NCI-H226 (cell line): ENCODE measurements at regions not wholly inside any gene's neighbourhood (a gene's known extent, or its start where the extent isn't known, plus 50 kb on each side); places are given as distances from the start of the nearest gene placed in this dataset.
"Not testable (repeated sequence)": the region's sequence is repeated elsewhere in the genome, so short reads cannot be mapped to it uniquely, and the experiment has no call there.

Source experiments
- DNase-seq: peaks from one replicate; pipeline ENCODE4 v3.0.0-alpha.2; 2015

DNA sequence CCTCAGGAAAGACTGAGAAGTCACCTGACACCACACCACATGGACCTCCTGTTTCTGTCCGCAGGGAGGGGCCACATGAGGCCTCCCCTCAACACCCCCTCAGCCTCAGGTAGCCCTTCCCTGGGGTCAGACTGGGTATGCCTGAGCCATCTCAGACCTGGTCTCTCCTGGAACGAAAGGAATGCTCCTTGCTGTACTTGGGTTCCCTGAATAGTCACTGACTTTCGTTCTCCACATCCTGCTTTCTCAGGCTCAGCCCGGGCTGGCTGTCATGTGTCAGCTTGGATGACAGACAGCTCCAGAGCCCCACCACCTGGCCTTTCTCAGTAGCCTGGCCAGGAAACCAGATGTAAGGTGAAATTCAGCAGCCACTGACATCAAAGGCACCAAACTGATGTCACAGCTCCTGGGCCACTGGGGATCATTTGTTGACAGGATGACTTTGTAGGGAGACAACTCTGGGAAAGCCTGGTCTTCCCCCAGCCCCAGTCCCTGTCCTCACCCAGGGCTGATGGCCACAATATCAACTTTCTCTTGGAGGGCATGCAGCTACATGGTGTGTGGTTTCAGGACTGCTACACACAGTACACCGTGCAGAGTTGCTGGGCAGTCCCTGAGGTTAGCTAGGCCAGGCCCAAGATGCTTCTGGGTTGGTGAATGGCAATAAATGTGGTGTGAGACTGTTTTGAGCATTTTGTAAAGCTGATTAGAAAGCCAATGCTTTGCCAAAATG, 141.4 kb upstream of the MRPS22 start:
- DNase-seq, result no peak

DNA sequence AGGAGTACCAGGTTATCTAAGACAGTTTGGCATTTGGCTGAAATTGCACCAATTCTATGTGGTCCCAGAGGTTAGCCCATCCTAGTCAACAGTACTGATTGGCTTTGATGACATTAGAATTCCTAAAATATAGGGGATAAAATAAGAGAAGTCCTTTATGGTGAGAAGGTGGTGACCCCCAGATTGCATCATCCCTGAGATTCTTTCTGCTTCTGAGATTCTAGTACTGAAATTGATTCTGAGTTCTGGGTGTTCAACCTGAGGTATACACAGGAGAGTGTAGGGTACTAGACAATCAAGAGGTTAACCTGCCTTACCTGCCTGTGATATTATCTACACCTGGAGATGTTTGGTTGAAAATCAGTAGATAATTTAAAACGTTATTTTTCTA, 140.9 kb upstream of the MRPS22 start:
- DNase-seq, result no peak

DNA sequence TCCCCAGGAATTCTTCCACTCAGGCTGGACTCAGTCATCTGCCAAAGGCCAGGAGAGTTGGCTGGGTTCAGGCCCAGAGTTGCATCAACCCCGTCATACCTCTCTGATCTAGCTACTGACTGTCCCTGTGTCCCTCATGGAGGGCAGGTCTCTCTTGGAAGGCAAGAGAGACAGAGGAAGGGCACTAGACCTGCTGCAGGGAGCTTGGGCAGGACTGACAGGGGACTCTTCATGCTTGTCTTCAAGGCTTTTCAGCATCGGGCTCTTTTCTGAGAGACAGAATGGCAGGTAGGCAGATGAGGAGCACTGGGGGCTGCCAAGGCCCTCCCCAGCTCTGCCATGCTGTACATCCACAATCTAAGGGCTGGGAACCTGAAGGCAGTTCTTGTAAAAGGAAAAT, 140.1 kb upstream of the MRPS22 start:
- no peak for DNase-seq

DNA sequence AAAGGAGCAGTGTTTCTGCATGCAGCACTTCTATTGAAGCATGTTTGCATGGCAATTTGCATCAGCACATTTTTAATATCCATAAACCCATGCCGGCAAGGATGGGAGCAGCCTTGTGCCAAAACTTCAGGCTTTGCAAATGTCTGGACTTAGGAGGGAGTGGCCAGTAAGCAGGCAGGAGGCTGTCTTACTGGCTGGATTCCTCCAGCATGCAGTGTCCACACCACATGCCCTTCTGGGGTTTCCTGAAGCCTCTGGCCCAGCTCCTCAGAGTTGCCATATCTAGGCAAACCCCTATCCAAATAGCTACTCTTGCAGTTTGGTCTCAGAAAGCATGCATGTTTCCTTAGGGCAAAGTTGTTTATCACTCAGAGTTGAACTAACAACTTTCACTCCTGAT, 139.1 kb upstream of the MRPS22 start:
- no peak for DNase-seq

DNA sequence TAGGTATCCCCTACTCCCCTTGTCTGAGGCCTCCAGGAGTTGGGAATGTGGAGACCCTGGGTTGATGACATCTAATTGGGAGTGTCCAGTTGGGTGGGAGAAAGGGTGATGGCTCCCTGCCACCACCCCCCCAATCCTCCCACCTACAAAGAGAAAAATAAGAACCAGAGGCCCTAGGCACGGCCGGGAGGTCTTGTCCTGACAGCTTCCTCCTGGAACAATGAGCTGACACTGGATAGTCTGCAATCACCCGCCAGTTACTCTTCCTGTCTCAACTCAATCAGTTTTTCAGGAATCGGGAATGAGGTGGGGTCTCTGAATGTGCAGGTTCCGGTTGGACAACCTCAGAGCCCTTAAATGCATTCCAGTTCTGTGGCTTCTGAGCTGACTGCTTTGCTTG, 129.9 kb upstream of the MRPS22 start:
- no peak for DNase-seq

GRCh38 chr3:139216958-139217357, 126.9 kb upstream of the MRPS22 start:
- DNase-seq, result no peak

- DNase-seq, result no peak
Observed at GRCh38 chr3:139217633-139218032, 126.2 kb upstream of the MRPS22 start.

DNA sequence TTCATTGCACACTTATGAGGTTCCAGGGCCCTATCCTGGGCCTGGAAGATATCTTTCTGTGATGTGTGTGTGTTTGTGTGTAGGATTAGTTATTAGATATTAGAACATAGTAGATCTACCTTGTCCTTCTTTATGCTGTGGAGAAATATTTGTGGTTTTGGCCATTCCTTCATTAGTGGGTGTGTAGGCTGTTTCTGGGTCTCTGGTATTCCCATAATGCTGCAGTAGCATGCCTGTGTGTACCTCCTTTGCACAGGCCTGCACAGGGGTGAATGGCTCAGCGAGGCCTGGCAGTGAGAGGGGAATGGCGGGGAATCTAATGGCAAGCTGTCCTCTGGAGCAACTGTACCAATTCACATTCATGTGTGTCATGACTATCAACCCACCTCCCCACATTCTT, 125.8 kb upstream of the MRPS22 start:
- DNase-seq, result peak; percentile 19

DNA sequence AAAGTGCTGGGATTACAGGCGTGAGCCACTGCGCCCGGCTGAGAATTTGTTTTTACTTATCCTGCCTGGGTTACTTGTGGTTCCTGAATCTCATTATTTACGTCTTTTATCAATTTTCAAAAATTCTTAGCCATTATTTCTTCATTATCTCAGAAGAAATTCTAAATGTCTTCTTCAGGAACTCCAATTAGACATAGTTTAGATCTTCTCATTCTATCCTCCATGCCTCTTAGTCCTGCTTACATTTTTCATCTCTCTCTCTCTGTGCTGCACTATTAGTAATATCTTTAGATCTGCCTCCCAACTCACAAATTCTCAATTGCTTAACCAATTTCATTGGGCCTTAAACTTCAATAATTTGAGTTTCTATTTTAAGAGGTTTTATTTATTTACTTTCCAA, 124.4 kb upstream of the MRPS22 start:
- DNase-seq, result no peak

DNA sequence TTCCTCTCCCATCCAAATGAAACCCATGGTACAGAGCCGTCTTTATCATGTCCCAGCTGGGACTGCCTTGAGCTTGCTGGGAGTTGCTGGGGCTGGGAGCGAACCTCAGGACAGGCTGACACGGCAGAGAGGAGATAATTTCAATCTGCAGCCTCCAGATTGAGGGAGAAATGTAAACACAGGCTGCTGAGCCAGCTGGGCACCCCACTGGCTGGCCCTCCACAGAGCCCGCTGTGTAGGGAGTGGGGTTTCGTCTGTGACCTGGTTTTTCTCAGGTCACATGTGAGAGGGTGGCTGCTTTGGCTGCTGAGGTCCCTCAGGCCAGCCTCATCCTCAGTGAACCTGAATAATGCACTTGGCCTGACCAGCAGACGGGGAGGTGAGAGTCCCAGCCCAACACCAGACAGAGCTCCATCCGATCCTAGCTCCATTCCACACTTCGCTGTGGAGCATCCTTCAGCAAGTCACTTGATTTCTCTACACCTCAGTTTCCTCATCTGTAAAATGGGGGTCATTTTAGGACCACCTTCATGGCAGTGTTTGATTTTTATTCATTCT, 121.6 kb upstream of the MRPS22 start:
- no peak for DNase-seq

- no peak for DNase-seq
Observed at GRCh38 chr3:139225548-139225947, 118.3 kb upstream of the MRPS22 start.

DNA sequence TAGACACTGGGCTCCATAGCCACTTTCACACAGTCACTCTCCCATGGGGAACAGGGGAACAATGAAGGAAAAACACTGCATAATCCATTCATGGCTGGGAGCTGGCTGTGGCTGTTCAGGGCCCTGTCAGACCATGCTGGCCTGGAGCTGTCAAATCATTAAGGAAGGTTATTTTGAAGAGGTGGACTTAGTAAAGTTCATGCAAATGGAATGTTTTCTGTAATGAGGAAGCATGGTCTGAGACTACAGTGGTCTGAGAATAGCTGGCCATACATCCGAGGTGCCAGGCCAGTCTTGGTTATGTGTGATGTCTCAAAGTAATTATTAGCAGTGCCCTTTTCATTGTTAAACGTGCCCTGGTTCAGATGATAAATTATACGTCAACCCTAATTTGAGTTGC, 117.1 kb upstream of the MRPS22 start:
- DNase-seq, result no peak

DNA sequence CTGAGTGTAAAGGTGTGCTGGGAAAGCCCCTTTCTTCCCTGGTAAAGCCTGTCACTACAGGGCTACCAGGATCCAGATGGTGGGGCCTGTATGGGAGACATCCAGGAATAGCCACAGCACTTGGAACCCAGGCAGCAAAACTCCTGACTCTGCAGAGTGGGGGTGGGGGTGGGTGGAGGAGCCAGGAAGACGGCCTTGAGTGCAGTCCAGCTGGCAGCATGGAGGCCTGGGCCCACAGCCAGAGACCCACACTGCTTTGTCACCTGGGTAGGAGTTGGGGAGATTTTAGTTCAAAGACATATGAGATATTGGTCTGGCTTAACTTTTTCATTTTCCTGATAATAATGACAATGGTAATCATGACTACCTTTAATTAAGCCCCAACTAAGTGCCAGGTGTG, 116.7 kb upstream of the MRPS22 start:
- no peak for DNase-seq

GRCh38 chr3:139227827-139228226, 116.0 kb upstream of the MRPS22 start:
- DNase-seq, result no peak

- no peak for DNase-seq
Observed at GRCh38 chr3:139230391-139230790, 113.4 kb upstream of the MRPS22 start.

DNA sequence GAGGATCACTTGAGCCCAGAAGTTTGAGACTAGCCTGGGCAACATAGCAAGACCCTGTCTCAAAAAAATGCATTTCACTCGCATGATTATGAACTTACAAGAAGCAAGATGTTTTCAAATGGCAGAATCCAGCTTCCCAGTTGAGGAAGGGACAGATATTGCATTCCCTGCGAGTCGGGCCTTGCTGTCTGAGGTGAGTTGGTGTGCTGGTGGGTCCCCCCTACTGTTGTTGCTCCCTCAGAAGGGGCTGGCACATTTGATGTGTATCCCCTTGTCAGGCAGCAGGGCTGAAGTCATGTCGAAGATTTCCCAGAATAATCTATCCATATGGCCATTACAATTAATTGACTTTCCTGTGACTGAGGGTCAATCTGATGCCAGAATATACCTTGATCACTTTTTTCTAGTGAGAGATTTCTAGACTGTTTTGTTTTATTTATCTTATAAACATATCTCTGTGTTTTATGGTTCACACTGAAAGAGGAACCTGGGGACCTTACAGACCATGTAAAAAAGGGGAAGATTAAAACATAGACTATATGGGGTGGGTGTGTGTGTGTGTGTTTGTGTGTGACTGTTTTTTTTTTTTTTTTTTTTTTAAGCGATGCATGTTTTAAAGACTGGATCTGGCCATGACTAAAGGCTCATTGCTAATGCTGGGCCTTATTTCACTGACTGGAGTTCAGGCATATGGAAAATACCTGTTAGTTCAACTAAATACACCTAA, 112.1 kb upstream of the MRPS22 start:
- DNase-seq, result no peak

DNA sequence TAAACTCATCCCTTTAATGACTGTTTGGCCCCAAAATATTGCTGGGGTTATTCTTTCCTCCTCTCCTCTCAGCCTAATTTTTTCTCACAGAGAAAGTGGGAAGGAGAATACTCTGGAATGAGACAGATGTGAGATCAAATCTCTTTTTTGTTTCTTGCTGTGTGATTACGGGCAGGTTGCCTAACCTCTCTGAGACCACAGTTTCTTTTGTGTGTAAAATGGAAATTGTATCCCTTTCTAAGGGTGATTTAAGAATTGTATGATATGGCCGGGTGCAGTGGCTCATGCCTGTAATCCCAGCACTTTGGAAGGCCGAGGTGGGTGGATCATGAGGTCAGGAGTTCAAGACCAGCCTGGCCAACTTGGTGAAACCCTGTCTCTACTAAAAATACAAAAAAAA, 111.5 kb upstream of the MRPS22 start:
- not testable (repeated sequence) for DNase-seq

GRCh38 chr3:139234491-139234890, 109.3 kb upstream of the MRPS22 start:
- no peak for DNase-seq

DNA sequence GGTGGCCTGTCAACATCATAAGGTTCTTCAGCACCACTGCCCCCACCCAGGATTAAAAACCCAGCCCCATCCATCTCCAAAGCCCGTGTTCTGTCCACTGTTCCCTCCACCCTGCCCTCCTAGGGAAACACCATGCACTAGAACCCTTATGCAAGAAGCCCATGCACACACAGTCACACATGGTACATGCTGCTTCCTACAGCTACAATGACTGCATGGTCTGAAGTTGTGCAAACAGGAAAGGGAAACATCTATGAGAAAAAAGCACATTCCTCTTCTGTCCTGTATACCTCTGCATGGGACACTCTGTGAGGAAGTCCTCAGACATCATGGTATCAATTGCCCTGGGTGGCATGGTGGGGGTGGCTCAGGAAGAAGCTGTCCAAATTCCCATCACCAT, 108.6 kb upstream of the MRPS22 start:
- no peak for DNase-seq

DNA sequence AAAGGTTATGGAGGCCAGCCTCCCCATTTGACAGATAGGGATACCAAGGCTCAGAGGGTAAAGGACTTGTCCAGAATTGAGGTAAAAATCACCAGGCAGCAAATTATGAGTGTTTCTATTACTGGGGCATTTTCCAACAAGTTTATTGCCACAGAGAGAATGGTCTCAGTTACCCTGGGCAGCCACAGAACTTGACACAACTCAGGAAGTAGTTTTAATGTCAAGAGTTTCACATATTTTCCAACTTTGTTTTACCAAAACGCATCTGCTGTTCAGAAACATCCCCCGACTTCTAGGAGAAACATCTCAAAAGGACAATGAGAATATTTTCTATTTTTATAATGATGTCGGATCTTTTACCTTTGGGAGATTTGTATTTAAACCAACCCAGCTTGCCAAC, 107.5 kb upstream of the MRPS22 start:
- no peak for DNase-seq

DNA sequence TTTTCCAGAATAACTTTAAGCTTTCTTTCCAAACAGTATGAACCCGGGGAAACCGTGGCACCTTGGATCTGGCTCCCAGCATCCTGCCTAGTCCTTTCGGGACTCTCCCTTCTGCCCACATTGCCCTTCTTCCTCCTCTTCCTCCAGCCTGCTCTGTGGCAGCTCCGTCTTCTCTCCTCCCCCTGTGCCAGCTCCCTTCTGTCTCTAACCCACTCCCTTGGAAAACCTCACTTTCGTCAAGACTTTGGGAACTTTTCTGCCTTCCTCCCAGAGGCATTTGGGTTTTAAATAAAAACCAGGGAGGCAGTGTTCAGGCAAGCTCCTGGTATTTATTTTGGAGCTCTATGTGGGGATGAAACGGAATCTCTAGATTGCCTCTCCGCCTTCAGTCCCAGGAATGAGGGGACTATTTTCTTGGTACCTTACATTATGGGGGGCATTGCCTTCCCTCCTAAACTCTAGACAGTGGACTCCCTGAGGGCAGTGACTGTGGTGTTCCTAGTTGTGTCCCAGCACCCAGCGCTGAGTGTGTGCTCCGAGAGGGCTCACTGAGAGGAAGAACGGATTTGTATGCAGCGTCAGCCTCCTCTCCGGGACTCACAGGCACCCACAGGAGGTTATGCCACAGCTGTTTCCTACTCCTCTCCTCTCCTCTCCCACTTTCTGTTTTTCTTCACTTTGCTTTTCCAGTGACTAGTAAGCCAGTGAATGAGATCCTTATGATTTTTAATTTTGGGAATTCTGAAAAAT, 105.4 kb upstream of the MRPS22 start:
- DNase-seq, result no peak

- no peak for DNase-seq
Observed at GRCh38 chr3:139239550-139239949, 104.3 kb upstream of the MRPS22 start.

GRCh38 chr3:139241783-139242182, 102.0 kb upstream of the MRPS22 start:
- no peak for DNase-seq

- DNase-seq, result no peak
Observed at GRCh38 chr3:139243710-139244109, 100.1 kb upstream of the MRPS22 start.
